ENCODE measurements at regions not wholly inside any gene's neighbourhood (a gene's known extent, or its start where the extent isn't known, plus 50 kb on each side); places are given as distances from the start of the nearest gene placed in this dataset.

DNA sequence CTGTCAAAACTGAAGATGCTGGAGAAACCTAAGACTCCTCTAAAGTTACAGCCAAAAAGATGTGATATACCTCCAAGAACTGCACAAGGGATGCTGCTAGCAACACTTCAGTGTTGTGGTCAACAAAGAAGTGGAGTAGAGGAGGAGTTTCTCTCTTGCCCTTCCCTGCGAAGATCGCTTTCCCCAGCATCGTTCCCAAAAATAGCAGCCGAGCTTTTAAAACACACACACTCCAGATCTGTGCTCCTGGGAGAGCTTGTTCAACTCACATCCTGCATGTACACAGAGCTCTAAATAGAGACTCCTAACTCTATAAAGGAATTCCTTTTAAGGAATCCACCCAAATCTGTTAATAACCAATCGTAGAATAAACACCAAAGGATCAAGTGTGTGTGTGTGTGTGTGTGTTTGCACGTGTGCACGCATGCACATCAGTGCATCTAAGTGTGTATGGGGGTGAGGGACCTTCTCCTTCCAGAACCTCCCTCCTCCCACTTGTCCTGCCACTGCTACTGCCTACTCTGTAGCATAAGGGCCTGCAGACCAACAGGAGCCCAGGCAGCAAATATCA is 58.5 kb downstream of the PSMG1 start:
- TF ChIP-seq, protein P1, sequence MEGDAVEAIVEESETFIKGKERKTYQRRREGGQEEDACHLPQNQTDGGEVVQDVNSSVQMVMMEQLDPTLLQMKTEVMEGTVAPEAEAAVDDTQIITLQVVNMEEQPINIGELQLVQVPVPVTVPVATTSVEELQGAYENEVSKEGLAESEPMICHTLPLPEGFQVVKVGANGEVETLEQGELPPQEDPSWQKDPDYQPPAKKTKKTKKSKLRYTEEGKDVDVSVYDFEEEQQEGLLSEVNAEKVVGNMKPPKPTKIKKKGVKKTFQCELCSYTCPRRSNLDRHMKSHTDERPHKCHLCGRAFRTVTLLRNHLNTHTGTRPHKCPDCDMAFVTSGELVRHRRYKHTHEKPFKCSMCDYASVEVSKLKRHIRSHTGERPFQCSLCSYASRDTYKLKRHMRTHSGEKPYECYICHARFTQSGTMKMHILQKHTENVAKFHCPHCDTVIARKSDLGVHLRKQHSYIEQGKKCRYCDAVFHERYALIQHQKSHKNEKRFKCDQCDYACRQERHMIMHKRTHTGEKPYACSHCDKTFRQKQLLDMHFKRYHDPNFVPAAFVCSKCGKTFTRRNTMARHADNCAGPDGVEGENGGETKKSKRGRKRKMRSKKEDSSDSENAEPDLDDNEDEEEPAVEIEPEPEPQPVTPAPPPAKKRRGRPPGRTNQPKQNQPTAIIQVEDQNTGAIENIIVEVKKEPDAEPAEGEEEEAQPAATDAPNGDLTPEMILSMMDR (IDR thresholded peaks at IDR 0.05; ENCODE audit: low read length), result no peak
- TF ChIP-seq EZH2 (optimal IDR thresholded peaks at IDR 0.05; ENCODE audit: low read depth, low read length) (no peak), EZH2phosphoT487 (IDR thresholded peaks at IDR 0.05; ENCODE audit: low read length) (no peak)

All from MM.1S (cell line).